ENCODE measurements at regions not wholly inside any gene's neighbourhood (a gene's known extent, or its start where the extent isn't known, plus 50 kb on each side); places are given as distances from the start of the nearest gene placed in this dataset.

DNA sequence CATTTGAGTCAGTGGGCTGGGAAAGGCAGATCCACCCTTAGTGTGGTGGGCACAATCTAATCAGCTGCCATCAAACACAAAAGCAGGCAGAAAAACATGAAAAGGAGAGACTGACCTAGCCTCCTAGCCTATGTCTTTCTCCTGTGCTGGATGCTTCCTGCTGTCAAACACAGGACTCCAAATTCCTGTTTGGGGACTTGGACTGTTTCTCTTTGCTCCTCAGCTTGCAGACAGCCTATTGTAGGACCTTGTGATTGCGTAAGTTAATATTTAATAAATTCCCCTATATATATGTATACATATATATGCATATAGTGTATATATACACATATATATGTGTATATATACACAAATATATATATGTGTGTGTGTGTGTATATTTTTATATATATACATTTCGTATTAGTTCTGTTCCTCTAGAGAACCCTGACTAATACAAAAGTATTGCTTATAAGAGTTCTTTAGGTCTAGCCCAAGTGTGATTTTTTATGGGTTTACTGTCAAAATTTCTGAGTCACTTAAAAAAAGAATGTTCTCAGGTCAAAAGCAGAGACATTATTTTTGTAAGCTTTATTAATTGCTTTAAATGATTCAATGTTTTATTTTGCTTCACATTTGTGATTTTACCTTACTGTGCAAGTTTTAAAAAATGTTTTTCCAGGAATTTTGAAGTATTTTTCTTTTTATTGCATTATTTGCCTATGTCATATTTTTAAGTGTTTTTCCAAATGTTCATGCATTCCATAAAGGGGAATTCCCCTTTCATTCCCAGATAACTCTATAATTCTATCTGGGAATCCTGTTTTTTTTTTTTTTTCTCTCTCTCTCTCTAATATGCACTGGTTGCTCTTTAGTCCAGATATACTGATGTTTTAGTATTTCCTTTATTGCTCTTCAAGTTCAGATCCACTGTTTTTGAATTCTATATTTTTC is 92.1 kb upstream of the ADAMTS5 start:
- Histone ChIP-seq H3K9me2 (replicated peaks; ENCODE audit: insufficient read depth) (no peaks in the 10 kb centered on the region), H3K27ac (no peak overlapping the region), H3K79me2 (no peaks in the 10 kb centered on the region), H3K4me3 (no peak overlapping the region), H3K4me1 (ENCODE audit: insufficient read depth) (no peaks in the 10 kb centered on the region), H3K4me2 (no peak overlapping the region), H3K36me3 (replicated peaks; ENCODE audit: insufficient read depth, low read depth) (no peaks in the 10 kb centered on the region), H4K20me1 (ENCODE audit: insufficient read depth, poor library complexity, severe bottlenecking) (no peaks in the 10 kb centered on the region), H3K27me3 (no peaks in the 10 kb centered on the region), H3K9me3 (ENCODE audit: low read depth) (no peaks in the 10 kb centered on the region), H2AFZ (no peak overlapping the region)
- WGBS (ENCODE audit: low lambda C conversion rate, missing lambda C conversion rate), result 97% methylated on average over 2 of the region's 2 CpGs
- TF ChIP-seq EZH2 (IDR thresholded peaks at IDR 0.05; ENCODE audit: borderline replicate concordance), result no peak
- no peak for TF ChIP-seq CTCF (IDR thresholded peaks at IDR 0.05; ENCODE audit: poor library complexity)
- TF ChIP-seq EZH2phosphoT487 (IDR thresholded peaks at IDR 0.05; ENCODE audit: low read depth, severe bottlenecking, unreplicated experiment), result no peak
- no peak for DNase-seq (ENCODE audit: low spot score)

GRCh38 chr21:27057997-27058396 is 91.1 kb upstream of the ADAMTS5 start:
- WGBS (ENCODE audit: low lambda C conversion rate, missing lambda C conversion rate), result 87% methylated on average over 1 of the region's 1 CpG
- no peak for DNase-seq (ENCODE audit: low spot score)
- no peak for TF ChIP-seq EZH2 (IDR thresholded peaks at IDR 0.05; ENCODE audit: borderline replicate concordance)
- Histone ChIP-seq H3K4me1 (ENCODE audit: insufficient read depth) (no peaks in the 10 kb centered on the region), H3K4me3 (no peak overlapping the region), H3K27me3 (no peaks in the 10 kb centered on the region), H3K27ac (no peak overlapping the region), H3K79me2 (no peaks in the 10 kb centered on the region), H3K36me3 (replicated peaks; ENCODE audit: insufficient read depth, low read depth) (no peaks in the 10 kb centered on the region), H2AFZ (no peak overlapping the region), H3K4me2 (no peak overlapping the region), H3K9me3 (ENCODE audit: low read depth) (no peaks in the 10 kb centered on the region), H3K9me2 (replicated peaks; ENCODE audit: insufficient read depth) (no peaks in the 10 kb centered on the region), H4K20me1 (ENCODE audit: insufficient read depth, poor library complexity, severe bottlenecking) (no peaks in the 10 kb centered on the region)

DNA sequence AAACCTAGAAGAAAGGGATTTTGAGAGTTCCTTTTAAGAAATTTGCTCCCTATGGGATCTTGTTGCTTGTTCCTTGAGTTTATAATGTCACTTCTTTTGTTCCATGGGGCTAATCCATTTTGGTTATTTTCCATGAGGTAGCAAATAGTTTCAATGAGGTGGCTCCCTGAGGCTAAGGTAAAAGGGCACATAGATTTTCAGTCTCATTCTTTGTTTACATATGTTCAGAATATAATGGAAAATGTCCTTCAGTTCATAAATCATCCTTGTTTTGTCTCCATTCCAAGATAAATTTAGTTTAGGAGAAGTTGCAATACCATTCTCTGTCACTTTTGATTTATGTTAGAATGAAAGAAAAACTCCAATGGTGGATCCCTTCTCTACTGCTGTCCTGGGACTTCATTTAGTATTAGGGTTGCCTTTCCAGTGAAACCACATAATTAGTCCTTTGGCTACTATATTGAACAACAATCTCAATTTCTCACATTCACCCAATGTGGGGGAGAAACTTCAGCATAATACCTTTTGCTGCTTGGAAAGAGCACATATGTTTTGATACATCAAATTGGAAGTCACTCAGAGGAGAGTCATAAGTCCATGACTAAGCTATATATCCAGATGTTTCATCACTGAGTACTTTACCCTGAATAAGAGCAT is 80.9 kb upstream of the ADAMTS5 start:
- H4K20me1 ChIP-seq (ENCODE audit: insufficient read depth, poor library complexity, severe bottlenecking), result no peaks in the 10 kb centered on the region
- peak; percentile 8 for DNase-seq (ENCODE audit: low spot score)
- peaks cover 14% of the 10 kb centered on the region for H3K4me1 ChIP-seq (ENCODE audit: insufficient read depth)
- peak overlapping the region; percentile 7 for H3K4me2 ChIP-seq
- peak overlapping the region; percentile 56 for H3K27ac ChIP-seq
- no peaks in the 10 kb centered on the region for H3K79me2 ChIP-seq
- no peaks in the 10 kb centered on the region for H3K27me3 ChIP-seq
- no peak overlapping the region for H2AFZ ChIP-seq
- TF ChIP-seq CTCF (IDR thresholded peaks at IDR 0.05; ENCODE audit: poor library complexity) (no peak), EZH2phosphoT487 (IDR thresholded peaks at IDR 0.05; ENCODE audit: low read depth, severe bottlenecking, unreplicated experiment) (peak; percentile 2)
- no peaks in the 10 kb centered on the region for H3K9me3 ChIP-seq (ENCODE audit: low read depth)
- H3K36me3 ChIP-seq (replicated peaks; ENCODE audit: insufficient read depth, low read depth), result no peaks in the 10 kb centered on the region
- H3K9me2 ChIP-seq (replicated peaks; ENCODE audit: insufficient read depth), result no peaks in the 10 kb centered on the region
- H3K4me3 ChIP-seq, result no peak overlapping the region

DNA sequence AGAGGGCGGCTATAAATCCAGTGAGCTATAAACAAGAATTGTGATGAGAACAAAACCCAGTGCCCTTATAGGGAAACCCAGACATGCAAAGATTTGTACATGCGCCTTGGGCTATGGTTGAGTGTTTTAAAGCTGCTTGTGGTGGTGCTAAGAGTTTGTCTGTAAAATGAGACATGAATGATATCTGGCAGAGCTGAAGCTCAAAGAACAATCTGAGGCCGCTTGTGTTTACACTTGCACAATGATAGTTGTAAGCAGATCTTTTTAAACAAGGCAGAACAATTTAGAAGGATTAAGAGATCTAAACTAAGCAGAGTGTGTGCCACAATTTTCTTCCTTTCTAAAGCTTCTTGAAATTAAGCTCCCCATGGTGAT is 80.4 kb upstream of the ADAMTS5 start:
- Histone ChIP-seq H4K20me1 (ENCODE audit: insufficient read depth, poor library complexity, severe bottlenecking) (no peaks in the 10 kb centered on the region), H2AFZ (no peak overlapping the region), H3K9me2 (replicated peaks; ENCODE audit: insufficient read depth) (no peaks in the 10 kb centered on the region), H3K4me1 (ENCODE audit: insufficient read depth) (peaks cover 14% of the 10 kb centered on the region), H3K27me3 (no peaks in the 10 kb centered on the region), H3K79me2 (no peaks in the 10 kb centered on the region), H3K4me3 (no peak overlapping the region), H3K36me3 (replicated peaks; ENCODE audit: insufficient read depth, low read depth) (no peaks in the 10 kb centered on the region), H3K27ac (peak overlapping the region; percentile 56), H3K9me3 (ENCODE audit: low read depth) (no peaks in the 10 kb centered on the region), H3K4me2 (peak overlapping the region; percentile 32)
- no peak for TF ChIP-seq CTCF (IDR thresholded peaks at IDR 0.05; ENCODE audit: poor library complexity)
- TF ChIP-seq EZH2phosphoT487 (IDR thresholded peaks at IDR 0.05; ENCODE audit: low read depth, severe bottlenecking, unreplicated experiment), result peak; percentile 96
- DNase-seq (ENCODE audit: low spot score), result peak; percentile 60
- WGBS (ENCODE audit: low lambda C conversion rate, missing lambda C conversion rate), result 11% methylated on average over 3 of the region's 3 CpGs
